HG03139 (cell line): ENCODE measurements at regions not wholly inside any gene's neighbourhood (a gene's known extent, or its start where the extent isn't known, plus 50 kb on each side); places are given as distances from the start of the nearest gene placed in this dataset.
"Not testable (repeated sequence)": the region's sequence is repeated elsewhere in the genome, so short reads cannot be mapped to it uniquely, and the experiment has no call there.

Experiments
- ATAC-seq: cut with Tn5 transposase; IDR thresholded peaks from one replicate; pipeline ENCODE4 v1.9.1; 2021; ENCODE audit not compliant: unreplicated experiment

GRCh38 chr10:15430969-15431771, 60.1 kb upstream of the FAM171A1 start:
- ATAC-seq: no peak

- ATAC-seq: no peak
Observed at GRCh38 chr10:15428681-15429080, 57.6 kb upstream of the FAM171A1 start.

GRCh38 chr10:15427843-15428414, 56.8 kb upstream of the FAM171A1 start:
- ATAC-seq: no peak

- ATAC-seq: no peak
Observed at GRCh38 chr10:15426558-15426957, 55.5 kb upstream of the FAM171A1 start.

- ATAC-seq: no peak
Observed at GRCh38 chr10:15426115-15426514, 55.0 kb upstream of the FAM171A1 start.

- ATAC-seq: not testable (repeated sequence)
Observed at GRCh38 chr10:15421875-15422274, 50.8 kb upstream of the FAM171A1 start.
